NCI-H1694 (cell line): ENCODE measurements at regions not wholly inside any gene's neighbourhood (a gene's known extent, or its start where the extent isn't known, plus 50 kb on each side); places are given as distances from the start of the nearest gene placed in this dataset.

Experiments used
- DNase-seq: peaks from one replicate; lab custom pipeline; 2025; lab: John Stamatoyannopoulos, UW

DNA sequence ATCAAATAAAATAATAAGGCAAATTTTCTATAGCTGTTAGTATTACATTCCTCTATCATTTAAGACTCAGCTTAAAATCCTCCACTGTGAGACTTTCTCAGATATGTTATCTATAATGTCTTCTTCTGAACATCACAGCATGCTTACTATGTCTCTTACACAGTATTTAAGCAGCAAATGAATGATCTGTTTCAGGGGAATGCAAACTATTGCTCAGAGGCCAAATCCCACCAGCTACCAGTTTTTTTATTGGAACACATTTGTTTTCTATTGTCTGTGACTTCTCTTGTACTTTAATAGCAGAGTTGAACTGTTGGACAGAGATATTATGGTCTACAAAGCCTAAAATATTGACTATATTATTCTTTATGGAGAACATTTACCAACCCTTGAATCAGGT is 59.6 kb downstream of the C3orf38 start:
- DNase-seq, result no peak

DNA sequence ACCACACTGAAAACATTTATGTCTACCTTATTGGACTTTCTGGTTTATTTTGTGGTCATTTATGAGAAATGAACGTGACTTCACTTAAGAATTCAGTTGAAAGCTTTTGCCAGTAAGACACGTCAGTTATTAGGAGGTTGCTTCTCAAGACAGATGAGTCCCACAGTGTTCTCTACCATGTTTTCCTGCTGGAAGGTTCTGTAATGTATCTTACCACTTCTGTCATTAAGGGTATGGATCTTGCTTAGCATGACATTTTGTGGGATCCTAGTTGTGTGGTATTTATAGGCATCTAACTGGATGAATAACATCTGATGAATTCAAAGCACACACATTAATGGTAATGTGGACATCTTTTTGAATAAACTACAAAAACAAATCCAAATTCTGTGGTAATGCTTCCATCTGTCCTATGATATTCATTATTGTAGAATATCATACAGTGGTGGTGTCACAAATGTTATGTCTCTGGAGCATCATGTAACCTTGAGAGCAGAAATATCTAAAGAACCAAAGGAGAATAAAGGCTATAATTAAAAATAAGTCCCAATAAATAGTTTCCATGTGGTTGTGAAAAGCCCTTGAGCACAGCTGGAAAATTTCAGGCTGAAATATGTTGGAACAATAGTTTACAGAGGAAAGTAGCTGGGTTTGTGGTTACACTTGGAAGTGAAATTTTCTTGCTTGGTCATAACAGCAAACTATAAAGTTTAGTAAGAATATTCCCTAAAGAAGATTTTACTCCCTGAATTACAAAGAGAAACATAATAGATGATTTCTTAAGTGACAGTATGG is 61.5 kb downstream of the C3orf38 start:
- no peak for DNase-seq

DNA sequence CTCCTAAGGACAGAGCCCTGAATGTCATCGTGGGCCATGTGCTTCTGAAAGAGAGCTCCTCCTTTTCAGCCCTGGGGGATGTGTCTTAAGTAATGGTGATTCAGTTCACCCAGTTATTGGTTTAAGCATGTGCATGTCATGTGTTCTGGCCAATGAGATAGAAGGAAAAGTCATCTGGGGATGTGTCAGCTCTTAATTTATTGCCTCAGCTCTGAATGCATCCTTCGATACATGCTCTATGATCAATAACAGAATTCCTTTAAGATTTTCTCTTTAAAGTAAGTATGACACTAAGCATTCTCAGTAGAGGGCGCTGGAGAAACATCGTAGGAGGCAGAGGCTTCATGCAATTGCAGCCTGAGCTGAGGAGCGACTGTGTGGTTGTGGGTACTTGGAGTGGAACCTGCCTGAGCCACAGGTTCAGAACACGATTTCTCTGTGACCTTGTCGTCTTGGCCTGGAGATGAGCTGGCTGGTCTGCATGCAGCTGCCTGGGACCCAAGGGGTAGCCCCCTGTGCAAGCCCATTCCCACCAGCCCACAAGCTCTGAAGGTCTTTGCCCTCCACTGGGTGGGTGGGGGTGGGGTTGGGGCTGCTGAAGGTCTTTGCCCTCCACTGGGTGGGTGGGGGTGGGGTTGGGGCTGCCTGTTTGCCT is 69.5 kb downstream of the C3orf38 start:
- DNase-seq, result peak; percentile 41

DNA sequence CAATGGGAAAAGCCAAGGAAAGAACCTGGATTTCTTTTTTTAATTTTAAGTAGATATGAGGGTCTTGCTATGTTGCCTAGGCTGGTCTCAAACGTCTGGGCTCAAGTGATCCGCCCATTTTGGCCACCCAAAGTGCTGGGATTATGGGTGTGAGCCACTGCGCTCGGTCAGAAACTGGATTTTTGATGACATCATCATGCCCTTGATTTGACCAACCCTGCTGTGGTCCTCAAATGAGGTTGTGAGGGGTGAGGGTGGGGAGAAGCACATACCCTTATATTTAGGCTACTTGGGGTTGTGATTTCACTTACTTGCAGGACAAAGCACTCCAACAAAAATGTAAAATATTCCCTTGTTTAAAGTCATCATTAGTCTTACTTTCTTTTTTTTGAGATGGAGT is 70.4 kb downstream of the C3orf38 start:
- no peak for DNase-seq

DNA sequence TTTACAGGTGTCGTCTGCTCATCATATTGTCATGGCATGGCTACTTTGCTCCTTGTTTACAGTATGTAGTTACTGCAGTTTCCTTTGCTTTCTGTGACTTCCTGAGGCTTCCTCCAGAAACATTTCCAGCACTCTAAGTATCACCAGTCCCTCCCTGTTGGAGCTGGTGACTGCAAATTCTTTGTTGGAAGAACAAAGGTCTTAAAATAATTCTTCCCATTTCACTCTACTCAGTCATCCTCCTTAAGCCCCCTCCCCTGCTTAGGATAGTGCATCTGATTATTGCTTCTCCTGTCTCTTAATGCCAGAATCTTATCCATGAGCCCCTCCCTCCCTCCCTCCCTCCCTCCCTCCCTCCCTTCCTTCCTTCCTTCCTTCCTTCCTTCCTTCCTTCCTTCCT is 72.0 kb downstream of the C3orf38 start:
- DNase-seq, result no peak

DNA sequence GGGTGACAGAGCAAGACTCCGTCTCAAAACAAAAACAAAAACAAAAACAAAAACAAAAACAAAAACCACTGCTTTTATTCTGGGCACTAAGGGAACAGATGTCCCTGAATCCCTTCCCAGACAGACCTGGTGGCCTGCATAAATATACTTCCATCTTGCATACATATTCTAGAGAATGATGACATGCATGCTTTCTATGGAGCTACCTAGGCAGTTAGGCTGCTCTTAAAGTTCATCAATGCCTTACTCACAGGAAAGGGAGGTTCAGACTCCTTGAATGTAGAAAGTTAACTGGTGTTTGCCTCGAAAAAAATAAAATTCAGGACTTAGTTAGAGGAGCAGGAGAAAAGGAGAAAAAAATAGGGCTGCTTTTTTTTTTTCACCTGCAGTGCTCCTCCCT is 72.6 kb downstream of the C3orf38 start:
- no peak for DNase-seq

DNA sequence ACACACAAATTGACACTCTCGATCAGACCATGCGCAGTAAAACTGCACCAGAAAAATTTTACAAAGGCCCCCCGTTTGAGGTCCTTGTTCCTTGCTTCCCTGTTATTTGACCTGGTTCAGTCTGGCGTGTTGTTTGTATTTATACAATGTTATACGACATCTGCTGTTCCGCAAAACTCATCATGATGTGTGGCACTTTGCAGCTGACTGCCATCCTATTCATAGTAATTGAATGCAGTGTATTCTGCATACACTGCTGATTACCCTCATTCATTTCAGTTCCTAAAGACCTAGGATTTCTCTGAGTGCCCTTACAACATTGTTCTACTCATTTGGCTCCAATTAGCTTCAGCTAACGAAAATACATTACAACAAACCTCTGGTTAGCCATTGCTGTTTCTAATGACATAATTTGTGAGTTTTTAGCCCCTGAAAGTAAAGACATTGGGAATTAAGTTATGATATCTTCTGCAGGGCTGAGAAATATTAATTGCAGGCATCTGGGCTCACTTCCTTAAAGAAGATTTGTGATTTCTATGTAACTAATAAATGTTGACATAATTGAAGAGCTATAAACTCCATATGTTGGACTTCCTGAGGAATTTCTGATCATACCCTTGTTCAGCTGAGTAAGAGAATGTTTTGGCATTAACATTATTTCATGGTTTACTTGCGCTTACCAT is 75.7 kb downstream of the C3orf38 start:
- DNase-seq, result no peak

DNA sequence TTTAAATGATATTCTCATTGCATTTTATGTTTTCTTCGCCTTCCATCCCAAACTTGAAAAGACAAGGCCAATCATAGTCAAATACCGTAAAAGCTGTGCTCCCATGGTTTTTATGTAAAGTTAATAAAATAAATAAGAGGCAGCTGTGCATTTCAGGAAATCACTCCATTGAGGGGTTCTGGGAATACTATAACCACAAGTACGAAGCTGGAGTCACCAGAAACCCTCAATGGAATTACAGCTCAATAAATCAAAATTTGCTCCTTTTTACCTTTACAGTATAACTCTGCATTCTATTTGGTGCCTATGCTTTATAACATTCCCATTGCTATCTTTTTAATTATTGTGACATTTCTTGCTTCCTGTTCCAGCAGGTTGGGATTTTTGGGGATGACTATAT is 77.2 kb downstream of the C3orf38 start:
- no peak for DNase-seq

DNA sequence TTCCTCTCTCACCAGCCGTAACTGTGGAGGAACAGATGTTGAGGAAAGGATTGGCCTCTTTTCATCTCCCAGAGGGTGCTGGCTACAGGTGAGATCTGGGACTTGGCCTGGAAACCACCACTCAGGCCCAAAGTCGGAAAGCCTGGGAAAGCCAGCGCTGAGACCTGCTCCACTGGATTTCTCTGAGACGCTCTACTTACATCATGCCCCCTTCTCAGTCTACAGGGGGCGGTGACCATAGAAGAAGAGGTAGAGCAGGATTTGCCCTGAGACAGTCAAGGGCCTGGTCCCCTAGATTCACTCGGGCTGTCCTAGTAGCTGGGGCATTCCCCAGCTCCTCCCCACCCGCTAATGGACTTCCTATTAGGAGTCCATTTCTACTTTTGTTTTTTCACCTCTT is 80.9 kb downstream of the C3orf38 start:
- no peak for DNase-seq

DNA sequence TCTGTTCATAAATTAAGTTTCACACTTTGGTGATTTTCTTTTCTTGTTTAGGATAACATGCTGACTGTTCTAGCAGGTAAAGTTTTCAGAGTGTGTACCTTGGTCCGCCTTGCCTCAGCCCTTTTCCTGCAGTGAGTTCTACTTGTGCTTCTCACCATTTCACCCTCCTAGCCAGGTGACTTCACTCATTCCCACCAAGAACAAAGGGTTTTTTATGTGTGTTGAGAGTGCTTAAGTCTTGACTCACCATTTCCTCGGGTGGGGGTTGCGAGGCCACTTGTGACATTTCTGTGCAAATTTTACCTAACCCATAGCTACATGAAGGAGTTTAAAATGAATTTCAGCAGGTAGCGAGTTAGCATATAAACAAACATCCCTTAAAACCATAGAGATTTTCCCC is 81.4 kb downstream of the C3orf38 start:
- DNase-seq, result no peak

DNA sequence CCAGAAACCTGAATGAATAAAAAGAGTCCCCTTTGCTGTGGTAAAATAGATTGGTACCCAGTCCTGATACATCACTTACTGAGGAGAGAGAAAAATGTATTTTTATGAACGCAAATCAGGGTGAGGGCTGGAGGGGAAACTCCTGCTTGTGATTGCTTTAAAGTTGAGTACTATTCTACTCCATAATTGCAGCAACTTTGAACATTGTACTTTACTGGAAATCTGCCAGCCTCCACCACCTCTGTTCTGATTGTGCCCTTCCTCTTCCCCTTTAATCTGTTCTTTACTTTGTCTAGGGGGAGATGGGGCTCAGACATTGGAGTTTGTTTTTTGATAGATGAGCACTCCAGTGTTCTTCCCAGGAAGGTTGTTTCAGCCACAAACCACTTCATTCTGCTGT is 81.9 kb downstream of the C3orf38 start:
- DNase-seq, result no peak

DNA sequence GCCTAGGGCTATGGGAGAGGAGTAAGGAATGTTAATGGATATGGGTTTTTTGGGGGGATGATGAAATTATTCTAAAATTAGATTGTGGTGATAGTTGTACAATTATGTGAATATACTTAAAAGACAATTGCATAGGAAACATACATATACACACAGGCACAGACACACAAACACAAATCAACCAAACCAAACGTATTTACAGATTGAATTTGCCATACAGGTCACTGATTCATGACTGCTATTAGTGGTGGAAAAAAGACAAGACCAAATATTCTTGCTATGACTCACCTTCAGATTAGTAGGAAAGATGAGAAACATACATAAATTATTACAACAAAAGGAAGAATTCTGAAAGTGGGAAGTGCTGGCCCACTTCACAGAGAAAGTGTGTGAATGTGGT is 85.3 kb downstream of the C3orf38 start:
- no peak for DNase-seq

DNA sequence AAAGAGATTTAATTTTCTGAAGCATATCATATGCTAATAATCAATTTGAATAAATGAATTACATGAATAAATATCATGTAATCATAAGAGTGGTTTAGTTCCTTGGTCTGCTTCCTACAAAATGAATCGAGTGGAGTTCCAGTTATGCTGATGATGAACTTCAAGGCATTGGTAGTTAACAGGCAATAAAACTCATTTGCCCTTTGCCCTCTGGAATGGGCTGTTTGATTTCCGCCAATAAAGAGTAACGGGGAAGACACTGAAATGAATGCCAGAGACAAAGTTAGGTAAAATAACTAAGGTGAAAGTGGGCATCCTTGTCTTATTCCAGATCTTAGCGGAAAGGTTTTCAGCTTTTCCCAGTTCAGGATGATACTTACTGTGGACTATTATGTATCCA is 90.1 kb downstream of the C3orf38 start:
- DNase-seq, result no peak

DNA sequence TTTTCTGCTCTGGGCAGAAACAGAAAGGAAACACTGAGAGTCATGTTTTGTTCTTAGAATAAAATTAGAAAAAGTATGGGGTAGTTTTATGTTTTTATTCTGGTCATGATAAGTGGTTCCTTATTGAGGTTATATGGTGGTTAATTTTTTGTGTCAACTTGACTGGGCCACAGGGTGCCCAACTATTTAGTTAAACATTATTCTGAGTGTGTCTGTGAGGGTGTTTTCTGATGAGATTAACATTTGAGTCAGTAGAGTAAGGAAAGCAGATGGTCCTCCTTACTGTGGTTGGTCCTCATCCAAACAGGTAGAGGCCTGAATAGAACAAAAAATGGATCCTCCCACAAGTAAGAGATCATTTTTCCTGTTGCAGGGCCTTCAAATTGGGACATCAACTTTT is 98.9 kb downstream of the C3orf38 start:
- DNase-seq, result no peak

DNA sequence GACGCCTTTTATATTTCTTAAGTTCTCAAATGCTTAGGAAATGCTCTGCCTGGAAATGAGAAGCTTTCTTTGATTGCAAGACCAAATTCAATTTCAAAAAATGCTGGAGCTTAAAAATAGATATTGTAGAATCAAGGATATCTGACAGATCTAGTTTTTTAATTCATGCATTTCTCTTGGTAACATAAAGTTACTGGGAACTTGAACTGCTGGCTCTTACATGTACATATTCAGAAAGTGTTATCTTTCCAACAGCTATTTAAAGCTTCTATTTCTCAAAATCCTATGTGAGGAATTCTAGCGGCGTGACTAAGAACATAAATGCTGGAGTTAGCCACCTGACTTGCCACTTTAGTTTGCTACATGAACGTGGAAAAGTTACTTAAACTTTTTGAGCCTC is 109.3 kb downstream of the C3orf38 start:
- DNase-seq, result no peak

DNA sequence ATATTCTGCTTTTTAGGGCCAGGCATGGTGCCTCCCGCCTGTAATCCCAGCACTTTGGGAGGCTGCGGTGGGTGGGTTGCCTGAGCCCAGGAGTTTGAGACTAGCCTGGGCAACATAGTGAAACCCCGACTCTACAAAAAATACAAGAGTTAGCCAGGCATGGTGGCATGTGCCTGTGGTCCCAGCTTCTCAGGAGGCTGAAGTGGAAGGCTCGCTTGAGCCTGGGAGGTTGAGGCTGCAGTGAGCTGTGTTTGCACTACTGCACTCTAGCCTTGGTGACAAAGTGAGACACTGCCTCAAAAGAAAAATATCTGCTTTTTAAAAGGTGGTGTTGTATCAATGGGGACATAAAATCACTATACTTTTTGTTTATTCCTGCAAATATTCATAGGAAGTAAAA is 112.8 kb downstream of the C3orf38 start:
- DNase-seq, result no peak

DNA sequence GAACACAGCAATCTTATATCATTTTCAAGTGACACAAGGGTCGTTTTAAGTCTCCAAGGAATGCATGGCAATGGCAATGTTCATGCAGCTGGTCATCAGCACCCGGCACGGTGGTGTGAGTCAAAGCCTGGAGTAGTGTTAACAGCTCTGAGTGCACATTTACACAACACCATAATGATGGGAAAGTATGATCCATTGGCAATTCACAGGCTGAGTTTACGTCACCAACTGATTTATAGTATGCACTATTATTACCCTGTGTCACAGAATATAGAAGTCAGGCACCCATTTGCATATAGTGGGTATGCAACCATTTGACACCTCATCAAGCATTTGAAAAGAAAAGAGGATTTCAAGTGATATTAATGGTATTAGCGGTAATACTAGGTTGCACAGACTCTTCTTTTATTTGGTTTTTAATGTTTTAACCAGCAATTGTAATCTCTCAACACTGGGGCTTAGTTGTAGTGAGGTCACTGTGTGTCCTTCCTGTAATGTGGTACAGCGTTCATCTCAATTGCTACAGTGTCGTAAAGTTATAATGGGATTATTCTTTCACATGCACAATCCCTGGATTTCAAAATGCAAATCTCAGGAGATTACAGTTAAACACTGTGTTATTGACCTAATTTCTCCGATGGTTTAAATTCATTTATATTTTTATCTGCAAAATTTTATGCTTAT is 113.8 kb downstream of the C3orf38 start:
- no peak for DNase-seq

DNA sequence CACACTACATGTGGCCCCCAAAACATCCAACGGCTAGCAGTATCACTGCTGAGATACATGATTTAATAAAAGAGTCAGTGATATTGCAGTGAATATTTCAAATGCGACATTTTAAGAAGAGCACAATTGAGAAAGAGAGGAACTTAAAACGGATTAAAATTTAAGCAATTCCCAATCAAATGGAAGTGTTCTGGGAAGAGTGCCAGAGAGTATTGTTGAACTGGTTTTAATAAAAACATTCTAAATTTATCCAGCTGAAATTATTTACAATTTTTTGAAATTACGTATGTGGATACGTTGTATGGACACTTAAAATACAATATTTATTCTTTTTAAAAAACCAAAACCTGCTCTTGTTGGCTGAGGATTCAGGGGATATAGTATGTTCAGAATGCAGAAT is 117.7 kb downstream of the C3orf38 start:
- no peak for DNase-seq

DNA sequence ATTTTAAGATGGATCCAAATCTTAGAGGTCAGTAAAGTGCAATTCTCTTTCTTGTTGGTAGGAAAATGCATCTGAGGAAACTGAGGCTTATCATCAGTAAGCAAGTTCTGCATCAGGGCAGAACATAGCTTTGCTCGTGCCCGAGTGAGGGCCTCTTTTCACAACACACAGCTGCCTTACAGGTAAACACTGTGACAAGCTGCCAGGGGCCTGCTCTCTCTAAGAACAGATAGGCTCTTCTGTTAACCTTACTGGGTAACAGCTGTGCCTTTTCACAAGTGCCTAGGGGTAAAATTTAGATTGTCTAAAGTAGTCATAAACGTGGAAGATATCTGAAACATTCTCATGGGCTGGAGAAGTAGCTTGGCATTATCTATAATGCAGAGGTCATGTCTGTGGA is 118.1 kb downstream of the C3orf38 start:
- no peak for DNase-seq

DNA sequence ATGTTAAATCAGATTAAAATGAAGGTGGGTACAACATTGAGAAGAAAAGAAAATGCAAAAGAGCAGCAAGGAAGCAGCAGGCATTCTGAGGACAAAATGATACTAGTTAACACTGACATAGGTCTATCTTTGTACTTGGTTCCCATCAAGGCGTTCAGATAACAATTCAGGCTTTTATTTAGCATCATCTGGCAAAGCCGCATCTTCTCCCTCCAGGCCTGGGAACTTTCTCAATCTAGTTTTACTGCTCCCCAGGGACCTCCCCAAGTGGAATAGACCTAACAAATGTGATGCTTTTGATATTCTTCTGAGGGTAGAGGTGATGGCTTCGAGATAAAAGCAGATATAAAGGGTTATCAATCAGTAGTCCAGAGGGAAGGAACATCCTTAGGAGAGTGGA is 130.6 kb downstream of the C3orf38 start:
- DNase-seq, result no peak

DNA sequence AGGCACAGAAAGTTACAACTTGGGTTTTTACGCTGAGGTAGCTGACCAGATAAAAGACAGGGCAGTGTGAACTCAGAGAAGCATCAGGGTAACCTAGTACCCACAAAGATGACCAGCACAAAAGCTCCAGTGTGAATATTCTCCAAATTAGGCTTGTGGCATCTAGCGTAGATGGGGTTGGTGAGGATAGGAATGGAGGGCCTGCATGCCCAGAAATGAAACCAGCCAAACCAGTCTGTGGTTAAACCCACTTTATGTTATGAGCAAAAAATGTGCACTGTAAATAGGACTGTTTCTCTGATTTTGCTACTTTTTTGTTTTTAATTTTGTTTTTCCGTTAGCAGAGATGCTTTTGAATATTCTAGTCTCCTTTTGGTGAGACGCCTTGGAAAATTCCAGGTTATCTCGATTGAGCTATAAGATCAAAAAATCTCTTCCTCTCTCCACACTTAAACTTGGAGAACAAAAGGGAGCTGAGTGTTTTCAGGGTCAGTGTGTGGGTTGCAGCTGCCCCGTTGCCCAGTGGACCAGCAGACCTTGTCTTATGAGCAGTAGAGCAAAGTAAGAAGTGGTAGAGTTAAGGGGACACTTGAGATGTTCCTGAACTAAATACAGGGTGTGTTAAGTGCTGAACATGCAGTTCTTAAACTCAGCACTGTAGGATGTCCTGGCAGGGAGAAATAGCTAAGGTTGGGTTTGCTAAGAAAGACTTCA is 132.9 kb downstream of the C3orf38 start:
- no peak for DNase-seq

DNA sequence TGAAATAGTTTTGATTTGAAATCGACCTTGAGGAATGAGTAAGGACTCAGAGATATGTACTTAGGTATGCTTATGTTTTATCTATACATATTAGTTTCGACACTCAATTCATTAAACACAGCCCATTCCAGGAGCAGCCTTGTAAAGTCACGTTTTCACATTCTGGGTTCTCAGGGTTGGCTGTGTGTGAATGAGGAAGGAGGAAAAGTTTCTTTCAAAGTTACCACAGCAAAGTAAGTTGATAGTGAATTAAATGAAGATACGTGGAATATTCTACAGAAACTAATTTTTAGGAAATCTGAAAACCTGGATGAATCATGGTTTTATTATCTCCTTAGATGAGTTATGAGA is 133.5 kb downstream of the C3orf38 start:
- no peak for DNase-seq
